ENCODE measurements at regions not wholly inside any gene's neighbourhood (a gene's known extent, or its start where the extent isn't known, plus 50 kb on each side); places are given as distances from the start of the nearest gene placed in this dataset.

DNA sequence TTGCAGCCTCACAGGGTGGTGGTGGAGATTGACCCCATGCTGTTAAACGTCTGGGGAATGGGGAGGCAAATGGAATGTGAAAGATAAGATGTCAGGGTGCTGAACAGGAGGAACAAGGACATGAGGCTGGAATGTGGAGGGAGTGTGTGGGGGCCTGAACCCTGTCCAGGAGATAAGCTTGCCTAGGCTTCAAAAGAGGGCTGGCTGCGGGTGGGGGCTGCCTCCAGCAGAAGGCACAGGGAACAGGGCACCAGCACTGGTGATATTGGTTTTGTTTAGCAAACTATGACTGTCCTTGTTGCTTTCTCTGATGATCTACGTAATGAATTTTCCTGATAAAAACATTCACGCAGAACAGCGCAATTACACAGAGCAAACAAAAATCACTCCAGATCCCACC lies 52.4 kb upstream of the LRP8 start:
- Histone ChIP-seq H3K27me3 (ENCODE audit: control insufficient read depth in 3 of 3, insufficient read depth in 3 of 3, low read length in 2 of 3) (peaks cover 0 to 4% (median 0%) of the 10 kb centered on the region in 3 donors), H3K4me3 (no peak overlapping the region), H3K4me1 (ENCODE audit: control insufficient read depth in 5 of 5, insufficient read depth in 5 of 5, low read length in 5 of 5) (peaks cover 0 to 13% (median 1%) of the 10 kb centered on the region in 5 donors), H3K9ac (ENCODE audit: insufficient read depth in 1 of 2, low read length in 2 of 2) (no peak overlapping the region), H3K36me3 (ENCODE audit: control insufficient read depth in 4 of 4, insufficient read depth in 4 of 4, low read length in 4 of 4) (no peaks in the 10 kb centered on the region), H3K27ac (ENCODE audit: low read depth in 1 of 2, low read length in 1 of 2) (no peak overlapping the region), H3K9me3 (ENCODE audit: control insufficient read depth in 4 of 4, insufficient read depth in 3 of 4, low read length in 3 of 4) (peaks cover 0 to 2% (median 0%) of the 10 kb centered on the region in 4 donors)
- TF ChIP-seq, protein P1, sequence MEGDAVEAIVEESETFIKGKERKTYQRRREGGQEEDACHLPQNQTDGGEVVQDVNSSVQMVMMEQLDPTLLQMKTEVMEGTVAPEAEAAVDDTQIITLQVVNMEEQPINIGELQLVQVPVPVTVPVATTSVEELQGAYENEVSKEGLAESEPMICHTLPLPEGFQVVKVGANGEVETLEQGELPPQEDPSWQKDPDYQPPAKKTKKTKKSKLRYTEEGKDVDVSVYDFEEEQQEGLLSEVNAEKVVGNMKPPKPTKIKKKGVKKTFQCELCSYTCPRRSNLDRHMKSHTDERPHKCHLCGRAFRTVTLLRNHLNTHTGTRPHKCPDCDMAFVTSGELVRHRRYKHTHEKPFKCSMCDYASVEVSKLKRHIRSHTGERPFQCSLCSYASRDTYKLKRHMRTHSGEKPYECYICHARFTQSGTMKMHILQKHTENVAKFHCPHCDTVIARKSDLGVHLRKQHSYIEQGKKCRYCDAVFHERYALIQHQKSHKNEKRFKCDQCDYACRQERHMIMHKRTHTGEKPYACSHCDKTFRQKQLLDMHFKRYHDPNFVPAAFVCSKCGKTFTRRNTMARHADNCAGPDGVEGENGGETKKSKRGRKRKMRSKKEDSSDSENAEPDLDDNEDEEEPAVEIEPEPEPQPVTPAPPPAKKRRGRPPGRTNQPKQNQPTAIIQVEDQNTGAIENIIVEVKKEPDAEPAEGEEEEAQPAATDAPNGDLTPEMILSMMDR (IDR thresholded peaks at IDR 0.05; ENCODE audit: control extremely low read depth, extremely low read depth) = no peak
- no peak for DNase-seq
- 78 to 95% methylated on average over 5 of the region's 5 CpGs for WGBS, 2 donors
- no peak for ATAC-seq (ENCODE audit: insufficient read depth, low FRiP score)

DNA sequence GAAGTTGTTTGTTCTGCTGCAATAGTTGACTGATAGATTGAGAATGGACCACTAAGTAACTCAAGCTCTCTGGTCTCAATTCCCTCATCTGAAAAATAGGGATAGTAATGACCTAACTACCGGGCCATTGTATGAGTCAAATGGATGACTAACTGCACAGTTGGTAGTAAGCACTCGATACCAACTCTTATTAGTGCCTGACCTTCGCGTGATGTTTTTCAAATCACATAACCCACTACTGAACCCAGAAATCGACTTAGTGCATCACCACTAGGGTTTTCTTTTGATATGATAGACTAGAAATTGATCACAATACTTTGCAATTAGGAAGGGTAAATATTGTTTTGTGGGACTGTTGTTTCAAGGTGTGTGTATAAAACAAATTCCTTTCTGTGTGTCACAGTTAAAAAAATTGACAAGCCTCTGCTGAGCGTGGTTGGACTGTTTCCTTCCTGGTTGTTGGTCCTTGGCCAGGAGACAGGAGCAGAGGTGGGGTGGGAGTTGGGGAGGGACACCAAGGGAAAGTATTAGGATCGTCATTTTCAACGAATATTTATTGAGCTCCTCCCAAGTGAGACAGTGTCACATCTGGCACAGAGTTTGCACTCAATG lies 54.0 kb upstream of the LRP8 start:
- no peak overlapping the region for H3K27ac ChIP-seq (ENCODE audit: low read depth in 1 of 2, low read length in 1 of 2)
- H3K9ac ChIP-seq (ENCODE audit: insufficient read depth in 1 of 2, low read length in 2 of 2) = no peak overlapping the region
- peaks cover 0 to 2% (median 0%) of the 10 kb centered on the region in 5 donors for H3K4me1 ChIP-seq (ENCODE audit: control insufficient read depth in 5 of 5, insufficient read depth in 5 of 5, low read length in 5 of 5)
- no peak for ATAC-seq (ENCODE audit: insufficient read depth, low FRiP score)
- H3K9me3 ChIP-seq (ENCODE audit: control insufficient read depth in 4 of 4, insufficient read depth in 3 of 4, low read length in 3 of 4) = peaks cover 0 to 6% (median 0%) of the 10 kb centered on the region in 4 donors
- H3K27me3 ChIP-seq (ENCODE audit: control insufficient read depth in 3 of 3, insufficient read depth in 3 of 3, low read length in 2 of 3) = peaks cover 0 to 4% (median 0%) of the 10 kb centered on the region in 3 donors
- no peak overlapping the region for H3K4me3 ChIP-seq
- WGBS, 2 donors = 57 to 60% methylated on average over 8 of the region's 8 CpGs
- DNase-seq = no peak
- TF ChIP-seq, protein P1 (IDR thresholded peaks at IDR 0.05; ENCODE audit: control extremely low read depth, extremely low read depth) = no peak
- H3K36me3 ChIP-seq (ENCODE audit: control insufficient read depth in 4 of 4, insufficient read depth in 4 of 4, low read length in 4 of 4) = no peaks in the 10 kb centered on the region

GRCh38 chr1:53383136-53383870 lies 55.4 kb upstream of the LRP8 start:
- TF ChIP-seq, protein P1 (IDR thresholded peaks at IDR 0.05; ENCODE audit: control extremely low read depth, extremely low read depth) = no peak
- no peak overlapping the region for H3K4me3 ChIP-seq
- H3K36me3 ChIP-seq (ENCODE audit: control insufficient read depth in 4 of 4, insufficient read depth in 4 of 4, low read length in 4 of 4) = no peaks in the 10 kb centered on the region
- no peak overlapping the region for H3K9ac ChIP-seq (ENCODE audit: insufficient read depth in 1 of 2, low read length in 2 of 2)
- H3K27ac ChIP-seq (ENCODE audit: low read depth in 1 of 2, low read length in 1 of 2) = no peak overlapping the region
- no peak for DNase-seq
- peaks cover 0 to 4% (median 0%) of the 10 kb centered on the region in 3 donors for H3K27me3 ChIP-seq (ENCODE audit: control insufficient read depth in 3 of 3, insufficient read depth in 3 of 3, low read length in 2 of 3)
- peaks cover 0 to 6% (median 0%) of the 10 kb centered on the region in 4 donors for H3K9me3 ChIP-seq (ENCODE audit: control insufficient read depth in 4 of 4, insufficient read depth in 3 of 4, low read length in 3 of 4)
- ATAC-seq (ENCODE audit: insufficient read depth, low FRiP score) = no peak
- 90 to 94% methylated on average over 10 of the region's 10 CpGs for WGBS, 2 donors
- H3K4me1 ChIP-seq (ENCODE audit: control insufficient read depth in 5 of 5, insufficient read depth in 5 of 5, low read length in 5 of 5) = peaks cover 0 to 1% (median 0%) of the 10 kb centered on the region in 5 donors

All from lung (tissue), 11 donors.